SK-N-MC (cell line): ENCODE measurements at regions not wholly inside any gene's neighbourhood (a gene's known extent, or its start where the extent isn't known, plus 50 kb on each side); places are given as distances from the start of the nearest gene placed in this dataset.

Source experiments
- EZH2 ChIP-seq: fragments of 200-600 bp; sonication (generic); IDR thresholded peaks from one replicate; pipeline ENCODE4 v1.6.1; 2017; ENCODE audit warnings: antibody characterized with exemption
- FOXP2 ChIP-seq: optimal IDR thresholded peaks from 2 replicates; pipeline ENCODE3; 2011; ENCODE audit warnings: mild to moderate bottlenecking, moderate library complexity; ENCODE audit not compliant: insufficient read depth; ENCODE audit errors: extremely low read length, control extremely low read depth

DNA sequence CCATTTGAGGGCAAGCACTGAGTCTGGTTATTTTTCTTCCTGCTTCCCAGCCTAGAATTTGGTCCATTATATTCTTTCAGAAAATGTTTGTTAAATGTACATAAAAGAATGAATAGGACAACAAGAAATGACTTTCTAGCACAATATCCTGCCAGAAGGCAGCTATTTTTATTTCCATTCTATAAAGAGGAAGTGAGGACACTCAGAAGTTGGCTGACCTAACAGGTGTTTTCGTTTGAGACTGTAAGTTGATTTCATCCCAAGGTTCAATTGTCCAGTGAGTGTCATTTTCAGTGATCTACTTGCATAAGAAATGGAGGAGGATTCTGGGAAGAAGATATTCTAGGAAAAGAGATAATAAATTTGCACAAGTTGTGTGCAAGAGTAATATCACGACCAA lies 191.9 kb upstream of the POU1F1 start:
- TF ChIP-seq EZH2: no peak
- no peak for TF ChIP-seq FOXP2
